Omental fat pad (tissue), 3 donors: ENCODE measurements at regions not wholly inside any gene's neighbourhood (a gene's known extent, or its start where the extent isn't known, plus 50 kb on each side); places are given as distances from the start of the nearest gene placed in this dataset.

Source experiments
- ATAC-seq: fragments of 150-250 bp; one replicate; pipeline ENCODE4 v1.9.1; 2016; ENCODE audit warnings: mild to moderate bottlenecking, moderate library complexity; ENCODE audit not compliant: low FRiP score
- DNase-seq: peaks from one replicate; pipeline ENCODE4 v3.0.0-alpha.2; 2019; ENCODE audit warnings: low spot score
- TF ChIP-seq, protein P1 (sequence below), 3 donors: fragments of 450-650 bp; IDR thresholded peaks; one replicate each; pipeline ENCODE4 v1.5.1; 2016 to 2017; ENCODE audit warnings: antibody characterized with exemption in 3 of 3, mild to moderate bottlenecking in 3 of 3, moderate library complexity in 2 of 3

DNA sequence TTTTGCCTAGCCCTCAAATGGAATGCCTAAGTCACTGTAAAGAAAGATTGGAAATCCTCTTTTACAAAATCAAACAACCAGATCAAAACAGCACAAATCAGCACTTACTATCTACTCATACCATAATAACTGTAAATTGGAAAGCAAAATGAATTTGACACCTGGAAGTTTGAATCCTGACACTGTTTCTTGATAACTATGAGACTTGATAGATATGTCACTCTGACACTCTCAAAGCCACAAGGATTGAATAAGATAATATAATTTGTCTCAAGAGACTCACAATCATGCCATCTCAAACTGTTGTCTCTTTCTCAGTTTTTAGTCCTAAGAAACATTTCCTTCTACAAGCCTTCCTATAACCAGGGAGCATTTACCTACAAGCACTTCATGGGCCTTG, 302.6 kb upstream of the DIAPH2 start:
- DNase-seq (no peak), ATAC-seq (no peak)
- TF ChIP-seq, protein P1, sequence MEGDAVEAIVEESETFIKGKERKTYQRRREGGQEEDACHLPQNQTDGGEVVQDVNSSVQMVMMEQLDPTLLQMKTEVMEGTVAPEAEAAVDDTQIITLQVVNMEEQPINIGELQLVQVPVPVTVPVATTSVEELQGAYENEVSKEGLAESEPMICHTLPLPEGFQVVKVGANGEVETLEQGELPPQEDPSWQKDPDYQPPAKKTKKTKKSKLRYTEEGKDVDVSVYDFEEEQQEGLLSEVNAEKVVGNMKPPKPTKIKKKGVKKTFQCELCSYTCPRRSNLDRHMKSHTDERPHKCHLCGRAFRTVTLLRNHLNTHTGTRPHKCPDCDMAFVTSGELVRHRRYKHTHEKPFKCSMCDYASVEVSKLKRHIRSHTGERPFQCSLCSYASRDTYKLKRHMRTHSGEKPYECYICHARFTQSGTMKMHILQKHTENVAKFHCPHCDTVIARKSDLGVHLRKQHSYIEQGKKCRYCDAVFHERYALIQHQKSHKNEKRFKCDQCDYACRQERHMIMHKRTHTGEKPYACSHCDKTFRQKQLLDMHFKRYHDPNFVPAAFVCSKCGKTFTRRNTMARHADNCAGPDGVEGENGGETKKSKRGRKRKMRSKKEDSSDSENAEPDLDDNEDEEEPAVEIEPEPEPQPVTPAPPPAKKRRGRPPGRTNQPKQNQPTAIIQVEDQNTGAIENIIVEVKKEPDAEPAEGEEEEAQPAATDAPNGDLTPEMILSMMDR (IDR thresholded peaks at IDR 0.05) = no peak

GRCh38 chrX:96383428-96383827, 301.2 kb upstream of the DIAPH2 start:
- DNase-seq (no peak), ATAC-seq (no peak)
- TF ChIP-seq, protein P1 (IDR thresholded peaks at IDR 0.05) = no peak

- ATAC-seq (no peak), DNase-seq (no peak)
- TF ChIP-seq, protein P1 (IDR thresholded peaks at IDR 0.05) = no peak
Observed at GRCh38 chrX:96386325-96386724, 298.3 kb upstream of the DIAPH2 start.

- TF ChIP-seq, protein P1 (IDR thresholded peaks at IDR 0.05) = no peak
- no peak for ATAC-seq
- no peak for DNase-seq
Observed at GRCh38 chrX:96386981-96387380, 297.7 kb upstream of the DIAPH2 start.

DNA sequence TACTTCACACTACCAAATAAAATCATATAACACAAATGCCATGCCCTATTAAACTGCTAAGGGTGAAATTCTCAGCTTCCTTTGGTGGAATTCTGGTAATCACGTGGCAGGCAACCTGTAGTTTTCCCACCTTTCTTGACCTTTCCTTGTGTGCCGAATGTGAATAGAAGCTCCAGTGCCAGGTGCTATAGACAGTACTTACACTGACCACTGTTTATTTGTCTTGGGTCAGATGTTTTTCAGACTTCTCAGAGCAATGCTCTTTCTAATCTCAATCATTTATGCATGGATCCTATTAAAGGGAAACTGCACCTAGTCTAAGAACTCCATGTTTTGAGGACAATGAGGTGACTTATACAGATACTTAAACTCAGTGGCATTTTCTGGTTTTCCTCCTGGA, 296.8 kb upstream of the DIAPH2 start:
- no peak for DNase-seq
- TF ChIP-seq, protein P1 (IDR thresholded peaks at IDR 0.05) = no peak
- no peak for ATAC-seq

DNA sequence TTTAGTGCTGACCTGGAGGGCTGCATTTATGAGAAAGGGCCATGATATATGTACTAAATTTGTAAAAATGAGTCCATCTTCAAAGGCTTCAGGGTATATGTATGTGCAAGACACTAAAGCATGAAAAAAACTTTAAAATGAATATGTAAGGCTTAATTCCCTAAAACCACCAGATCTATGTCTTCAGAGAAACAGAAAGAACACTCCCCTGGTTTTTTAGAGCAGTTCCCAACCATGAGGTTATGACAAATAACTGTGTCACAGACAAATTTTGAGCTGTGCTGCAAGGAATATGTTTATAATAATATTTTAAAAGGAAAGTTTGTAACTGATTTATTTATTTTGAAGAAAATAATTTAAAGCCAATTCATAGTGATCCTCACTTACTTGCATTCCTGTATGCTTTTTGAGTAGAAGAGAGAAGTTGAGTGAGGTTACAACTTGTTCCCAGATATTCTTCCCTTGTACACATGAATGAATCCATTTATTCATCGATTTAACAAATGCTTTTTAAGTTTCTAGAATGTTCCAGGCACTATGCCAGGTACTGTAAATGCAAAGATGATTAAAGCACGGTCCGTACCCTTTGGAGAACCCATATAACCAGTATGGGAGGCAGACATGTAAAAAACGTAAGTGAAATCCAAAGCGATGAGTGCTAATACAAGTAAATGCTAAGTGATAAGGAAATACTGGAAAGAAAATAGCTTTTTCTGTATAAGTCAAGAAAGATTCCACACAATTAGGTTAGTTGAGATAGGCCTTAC, 295.2 kb upstream of the DIAPH2 start:
- no peak for ATAC-seq
- TF ChIP-seq, protein P1 (IDR thresholded peaks at IDR 0.05) = no peak
- no peak for DNase-seq

- DNase-seq (no peak), ATAC-seq (no peak)
- TF ChIP-seq, protein P1 (IDR thresholded peaks at IDR 0.05) = no peak
Observed at GRCh38 chrX:96394598-96394997, 290.0 kb upstream of the DIAPH2 start.
